OCI-LY7 (cell line): ENCODE measurements at regions not wholly inside any gene's neighbourhood (a gene's known extent, or its start where the extent isn't known, plus 50 kb on each side); places are given as distances from the start of the nearest gene placed in this dataset.

ENCODE experiments used
- BruUV-seq: library from RNA; stranded (reverse); fragments of 400-500 nt; replicated peaks from 2 replicates; lab custom pipeline; 2021; lab: Mats Ljungman, UMichigan
- CTCF ChIA-PET: fragments of 300-600 bp; sonication (Branson Sonifier 250); formaldehyde crosslinking; loops from one replicate; lab custom pipeline; 2022; ENCODE audit warnings: antibody characterized with exemption; ENCODE audit not compliant: unreplicated experiment; lab: Charles Lee
- POLR2A ChIA-PET: fragments of 300-600 bp; sonication (Branson Sonifier 250); formaldehyde crosslinking; loops from one replicate; lab custom pipeline; 2022; ENCODE audit warnings: antibody characterized with exemption; lab: Charles Lee
- DNase-seq: peaks from one replicate; pipeline ENCODE4 v3.0.0-alpha.2; 2015; ENCODE audit warnings: low spot score
- H2AFZ ChIP-seq: fragments of 200-600 bp; sonication (generic), shearing (Covaris generic); 2 replicates; pipeline ENCODE4 v1.6.1; 2014; ENCODE audit warnings: mild to moderate bottlenecking, antibody characterized with exemption, low read length, moderate library complexity
- H3K27ac ChIP-seq: fragments of 200-600 bp; sonication (generic); 2 replicates; pipeline ENCODE4 v1.5.1; 2014; ENCODE audit warnings: mixed run types, low read depth, mild to moderate bottlenecking, moderate library complexity, low read length, inconsistent platforms; ENCODE audit not compliant: poor library complexity, severe bottlenecking
- H3K36me3 ChIP-seq: fragments of 200-600 bp; sonication (generic); 2 replicates; pipeline ENCODE4 v1.6.1; 2014; ENCODE audit warnings: mild to moderate bottlenecking, antibody characterized with exemption, low read length, moderate library complexity, mixed read lengths; ENCODE audit not compliant: insufficient read depth
- H3K4me1 ChIP-seq: fragments of 200-600 bp; sonication (generic); 2 replicates; pipeline ENCODE4 v1.5.1; 2014; ENCODE audit warnings: mild to moderate bottlenecking, low read length; ENCODE audit not compliant: insufficient read depth, poor library complexity, severe bottlenecking
- H3K4me2 ChIP-seq: fragments of 200-600 bp; sonication (generic); 2 replicates; pipeline ENCODE4 v1.6.1; 2014; ENCODE audit warnings: mild to moderate bottlenecking, low read length
- H3K4me3 ChIP-seq: fragments of 200-600 bp; sonication (generic); 2 replicates; pipeline ENCODE4 v1.5.1; 2014; ENCODE audit warnings: mild to moderate bottlenecking, low read depth, low read length; ENCODE audit not compliant: poor library complexity, severe bottlenecking
- H3K79me2 ChIP-seq: fragments of 200-600 bp; sonication (generic); 2 replicates; pipeline ENCODE4 v1.6.1; 2016; ENCODE audit warnings: low read depth, mild to moderate bottlenecking, low read length, moderate library complexity, mixed read lengths; ENCODE audit not compliant: insufficient read depth
- H3K9me2 ChIP-seq: fragments of 200-600 bp; sonication (generic); 2 replicates; pipeline ENCODE4 v1.6.1; 2016; ENCODE audit warnings: mild to moderate bottlenecking, low read length, mixed read lengths; ENCODE audit not compliant: insufficient read depth
- H3K9me3 ChIP-seq: fragments of 200-600 bp; sonication (generic); 2 replicates; pipeline ENCODE4 v1.6.1; 2014; ENCODE audit warnings: mild to moderate bottlenecking, mixed run types, low read length, mixed read lengths
- H4K20me1 ChIP-seq: fragments of 200-600 bp; sonication (generic); 2 replicates; pipeline ENCODE4 v1.6.1; 2014; ENCODE audit warnings: mild to moderate bottlenecking, antibody characterized with exemption, low read length, moderate library complexity, mixed read lengths; ENCODE audit not compliant: insufficient read depth
- CTCF ChIP-seq: fragments of 200-600 bp; sonication (generic); conservative IDR thresholded peaks from 2 replicates; pipeline ENCODE4 v1.5.1; 2014; ENCODE audit warnings: mild to moderate bottlenecking, antibody characterized with exemption, low read length, moderate library complexity, mixed read lengths
- EZH2phosphoT487 ChIP-seq: fragments of 200-600 bp; sonication (generic); IDR thresholded peaks from 2 replicates; pipeline ENCODE4 v1.6.1; 2018; ENCODE audit warnings: low read depth, borderline replicate concordance, mild to moderate bottlenecking, mixed run types, antibody characterized with exemption, low read length, moderate library complexity, mixed read lengths
- intact Hi-C: fragments of 100-400 bp; cut with micrococcal nuclease; formaldehyde crosslinking; loops from one replicate; pipeline ENCODE4 v1.10.0; 2022; ENCODE audit not compliant: unreplicated experiment

DNA sequence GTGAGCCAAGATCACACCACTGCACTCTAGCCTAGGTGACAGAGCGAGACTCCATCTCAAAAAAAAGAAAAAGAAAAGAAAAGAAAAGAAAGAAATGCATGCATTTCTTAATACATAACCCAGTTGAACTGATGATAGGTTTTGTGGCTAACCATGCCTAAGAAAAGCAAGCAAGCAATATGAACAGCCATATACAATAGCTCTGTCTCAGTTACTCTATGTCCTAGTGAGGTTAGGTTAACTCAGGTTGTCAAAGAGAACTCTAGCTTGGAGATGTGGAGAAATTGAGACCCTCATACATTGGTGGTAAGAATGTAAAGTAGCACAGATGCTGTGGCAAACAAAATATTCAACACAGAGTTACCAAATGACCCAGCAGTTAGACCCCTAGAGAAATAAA is 167.0 kb upstream of the RASGEF1B start:
- ChIA-PET CTCF (no interaction called here), POLR2A (no interaction called here)
- H3K9me3 ChIP-seq, result peaks cover 4% of the 10 kb centered on the region; the same call in 1 of the 2 replicates
- H3K4me2 ChIP-seq, result no peak overlapping the region
- intact Hi-C loops, result no loop called here
- TF ChIP-seq EZH2phosphoT487, result no peak
- TF ChIP-seq CTCF, result no peak
- H3K4me3 ChIP-seq, result no peak overlapping the region
- H3K9me2 ChIP-seq, result no peaks in the 10 kb centered on the region
- no TSS peak for BruUV-seq
- no peaks in the 10 kb centered on the region for H3K79me2 ChIP-seq
- H3K36me3 ChIP-seq, result peaks cover 2% of the 10 kb centered on the region; the same call in 1 of the 2 replicates
- peaks cover 27% of the 10 kb centered on the region for H3K4me1 ChIP-seq
- no peak for DNase-seq
- no peaks in the 10 kb centered on the region for H4K20me1 ChIP-seq
- H2AFZ ChIP-seq, result no peak overlapping the region
- H3K27ac ChIP-seq, result no peak overlapping the region

- BruUV-seq, result no TSS peak
- Histone ChIP-seq H3K4me1 (peaks cover 53% of the 10 kb centered on the region), H3K9me3 (no peaks in the 10 kb centered on the region), H3K36me3 (no peaks in the 10 kb centered on the region), H4K20me1 (no peaks in the 10 kb centered on the region), H3K79me2 (no peaks in the 10 kb centered on the region), H3K4me2 (peak overlapping the region; percentile 70), H2AFZ (peak overlapping the region; percentile 87), H3K27ac (peak overlapping the region; percentile 85), H3K9me2 (no peaks in the 10 kb centered on the region), H3K4me3 (peak overlapping the region; percentile 40)
- TF ChIP-seq CTCF, result no peak
- TF ChIP-seq EZH2phosphoT487, result no peak
- DNase-seq, result peak; percentile 96
- CTCF ChIA-PET, result no interaction called here
- POLR2A ChIA-PET, result interaction anchor here (0.6 to 3.4 kb wide), 5 partner anchors 13 to 109 kb away, joined by 3 to 18 read pairs (median 3); no protein-coding TSS in a partner anchor
- intact Hi-C loops, result loop anchor here (2.0 kb wide), 1 partner anchor 71 kb away; no protein-coding TSS in a partner anchor
Measured at GRCh38 chr4:81635739-81636138, 164.0 kb upstream of the RASGEF1B start.
